ENCODE measurements at regions not wholly inside any gene's neighbourhood (a gene's known extent, or its start where the extent isn't known, plus 50 kb on each side); places are given as distances from the start of the nearest gene placed in this dataset.

GRCh38 chr11:116488836-116489389 is 283.9 kb downstream of the BUD13 start:
- in situ Hi-C loops (cut with HindIII; ENCODE audit: low sequenced_read_pairs): no loop called here

- in situ Hi-C loops (cut with HindIII; ENCODE audit: low sequenced_read_pairs): no loop called here
Measured at GRCh38 chr11:116485425-116485824, 287.4 kb downstream of the BUD13 start.

- in situ Hi-C loops (cut with HindIII; ENCODE audit: low sequenced_read_pairs): no loop called here
Measured at GRCh38 chr11:116482716-116483115, 290.1 kb downstream of the BUD13 start.

GRCh38 chr11:116481126-116481675 is 291.6 kb downstream of the BUD13 start:
- in situ Hi-C loops (cut with HindIII; ENCODE audit: low sequenced_read_pairs): no loop called here

- in situ Hi-C loops (cut with HindIII; ENCODE audit: low sequenced_read_pairs): no loop called here
Measured at GRCh38 chr11:116478669-116479668, 293.8 kb downstream of the BUD13 start.

GRCh38 chr11:116478205-116478604 is 294.6 kb downstream of the BUD13 start:
- in situ Hi-C loops (cut with HindIII; ENCODE audit: low sequenced_read_pairs): no loop called here

- in situ Hi-C loops (cut with HindIII; ENCODE audit: low sequenced_read_pairs): no loop called here
Measured at GRCh38 chr11:116473790-116474346, 298.9 kb downstream of the BUD13 start.

- in situ Hi-C loops (cut with HindIII; ENCODE audit: low sequenced_read_pairs): no loop called here
Measured at GRCh38 chr11:116473206-116473769, 299.5 kb downstream of the BUD13 start.

GRCh38 chr11:116472651-116473050 is 300.1 kb downstream of the BUD13 start:
- in situ Hi-C loops (cut with HindIII; ENCODE audit: low sequenced_read_pairs): no loop called here

- in situ Hi-C loops (cut with HindIII; ENCODE audit: low sequenced_read_pairs): no loop called here
Measured at GRCh38 chr11:116471608-116472256, 301.1 kb downstream of the BUD13 start.

- in situ Hi-C loops (cut with HindIII; ENCODE audit: low sequenced_read_pairs): no loop called here
Measured at GRCh38 chr11:116468699-116469098, 304.1 kb downstream of the BUD13 start.

- in situ Hi-C loops (cut with HindIII; ENCODE audit: low sequenced_read_pairs): no loop called here
Measured at GRCh38 chr11:116467823-116468222, 305.0 kb downstream of the BUD13 start.

GRCh38 chr11:116466801-116467200 is 306.0 kb downstream of the BUD13 start:
- in situ Hi-C loops (cut with HindIII; ENCODE audit: low sequenced_read_pairs): no loop called here

- in situ Hi-C loops (cut with HindIII; ENCODE audit: low sequenced_read_pairs): no loop called here
Measured at GRCh38 chr11:116466191-116466590, 306.6 kb downstream of the BUD13 start.

GRCh38 chr11:116465056-116465455 is 307.7 kb downstream of the BUD13 start:
- in situ Hi-C loops (cut with HindIII; ENCODE audit: low sequenced_read_pairs): no loop called here

- in situ Hi-C loops (cut with HindIII; ENCODE audit: low sequenced_read_pairs): no loop called here
Measured at GRCh38 chr11:116461789-116462188, 311.0 kb downstream of the BUD13 start.

GRCh38 chr11:116460156-116460920 is 312.4 kb downstream of the BUD13 start:
- in situ Hi-C loops (cut with HindIII; ENCODE audit: low sequenced_read_pairs): no loop called here

- in situ Hi-C loops (cut with HindIII; ENCODE audit: low sequenced_read_pairs): no loop called here
Measured at GRCh38 chr11:116459185-116460045, 313.4 kb downstream of the BUD13 start.

GRCh38 chr11:116458546-116458945 is 314.2 kb downstream of the BUD13 start:
- in situ Hi-C loops (cut with HindIII; ENCODE audit: low sequenced_read_pairs): no loop called here

All from endothelial cell of hepatic sinusoid (primary cell).